Mammary epithelial cell (primary cell): ENCODE measurements at regions not wholly inside any gene's neighbourhood (a gene's known extent, or its start where the extent isn't known, plus 50 kb on each side); places are given as distances from the start of the nearest gene placed in this dataset.

Experiments used
- CTCF ChIP-seq, 2 donors: IDR thresholded peaks in 1 of 2; conservative IDR thresholded peaks in 1 of 2; 2 replicates each; pipeline ENCODE4 v1.5.1; 2011 to 2012; ENCODE audit warnings: inconsistent platforms in 2 of 2, low read length in 2 of 2, mild to moderate bottlenecking in 2 of 2, control low read depth in 1 of 2, low read depth in 1 of 2; ENCODE audit not compliant: insufficient read depth in 1 of 2; ENCODE audit errors: extremely low read depth in 1 of 2
- EZH2 ChIP-seq: IDR thresholded peaks from 2 replicates; pipeline ENCODE4 v1.6.1; 2012; ENCODE audit warnings: low read length, inconsistent platforms, borderline replicate concordance

- no peak for TF ChIP-seq CTCF (conservative IDR thresholded peaks at IDR 0.05 in 1 of 2, IDR thresholded peaks at IDR 0.05 in 1 of 2; ENCODE audit: extremely low read depth in 1 of 2, insufficient read depth in 1 of 2, low read depth in 1 of 2, low read length in 2 of 2)
- TF ChIP-seq EZH2: no peak
These were observed 167.4 kb upstream of the COL11A1 start for GRCh38 chr1:103275725-103276124.
